Astrocyte (in vitro differentiated cells and primary cell): ENCODE measurements at regions not wholly inside any gene's neighbourhood (a gene's known extent, or its start where the extent isn't known, plus 50 kb on each side); places are given as distances from the start of the nearest gene placed in this dataset.

ENCODE experiments used
- EZH2 ChIP-seq: IDR thresholded peaks from 2 replicates; pipeline ENCODE4 v1.6.1; 2012; ENCODE audit warnings: mild to moderate bottlenecking, low read length, inconsistent platforms; ENCODE audit not compliant: insufficient read depth
- TF ChIP-seq, protein P1 (sequence below): IDR thresholded peaks from 2 replicates; pipeline ENCODE4 v1.5.1; 2011; ENCODE audit warnings: low read depth, mild to moderate bottlenecking, inconsistent platforms, low read length, moderate library complexity; ENCODE audit not compliant: insufficient read depth

DNA sequence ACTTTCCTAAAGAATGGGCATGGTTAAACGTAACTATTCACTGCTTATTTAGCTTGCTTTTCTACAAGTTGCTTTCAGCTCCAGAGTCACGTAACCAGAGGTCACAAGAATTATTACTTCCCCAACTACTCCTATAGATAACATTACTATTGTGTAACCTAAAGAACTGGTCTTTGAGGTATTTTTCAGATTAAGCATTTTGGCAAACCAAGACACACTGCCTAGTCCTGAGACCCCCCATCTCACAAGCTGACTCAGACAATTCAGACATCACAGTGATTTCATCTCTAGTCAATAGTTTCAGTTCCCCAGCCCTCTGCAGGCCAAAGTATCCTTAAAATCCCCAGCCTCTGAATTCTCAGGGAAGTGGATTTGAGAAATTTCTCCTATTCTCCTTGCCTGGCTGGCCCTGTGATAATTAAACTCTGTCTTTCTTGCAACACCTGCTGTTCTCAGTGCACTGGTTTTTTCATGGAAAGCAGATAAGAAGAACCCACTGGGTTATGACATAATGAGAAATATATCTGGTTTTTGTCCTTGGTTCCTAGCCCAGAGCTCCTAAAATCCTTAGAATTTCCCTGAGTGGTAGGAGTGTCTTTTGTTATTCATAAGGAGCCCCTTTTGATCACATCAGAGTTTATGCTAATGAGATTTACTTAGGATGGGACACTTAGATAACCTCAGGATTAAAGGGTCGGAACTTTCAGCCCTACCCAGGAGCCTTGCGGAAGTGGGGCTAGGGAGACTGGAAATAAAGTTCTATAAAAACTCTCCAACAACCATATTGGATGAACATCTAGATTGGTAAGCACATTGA is 1310.8 kb upstream of the CHAC2 start:
- TF ChIP-seq, protein P1, sequence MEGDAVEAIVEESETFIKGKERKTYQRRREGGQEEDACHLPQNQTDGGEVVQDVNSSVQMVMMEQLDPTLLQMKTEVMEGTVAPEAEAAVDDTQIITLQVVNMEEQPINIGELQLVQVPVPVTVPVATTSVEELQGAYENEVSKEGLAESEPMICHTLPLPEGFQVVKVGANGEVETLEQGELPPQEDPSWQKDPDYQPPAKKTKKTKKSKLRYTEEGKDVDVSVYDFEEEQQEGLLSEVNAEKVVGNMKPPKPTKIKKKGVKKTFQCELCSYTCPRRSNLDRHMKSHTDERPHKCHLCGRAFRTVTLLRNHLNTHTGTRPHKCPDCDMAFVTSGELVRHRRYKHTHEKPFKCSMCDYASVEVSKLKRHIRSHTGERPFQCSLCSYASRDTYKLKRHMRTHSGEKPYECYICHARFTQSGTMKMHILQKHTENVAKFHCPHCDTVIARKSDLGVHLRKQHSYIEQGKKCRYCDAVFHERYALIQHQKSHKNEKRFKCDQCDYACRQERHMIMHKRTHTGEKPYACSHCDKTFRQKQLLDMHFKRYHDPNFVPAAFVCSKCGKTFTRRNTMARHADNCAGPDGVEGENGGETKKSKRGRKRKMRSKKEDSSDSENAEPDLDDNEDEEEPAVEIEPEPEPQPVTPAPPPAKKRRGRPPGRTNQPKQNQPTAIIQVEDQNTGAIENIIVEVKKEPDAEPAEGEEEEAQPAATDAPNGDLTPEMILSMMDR: no peak
- no peak for TF ChIP-seq EZH2
